ENCODE measurements at regions not wholly inside any gene's neighbourhood (a gene's known extent, or its start where the extent isn't known, plus 50 kb on each side); places are given as distances from the start of the nearest gene placed in this dataset.

GRCh38 chr5:5063533-5063953, 76.6 kb upstream of the ADAMTS16 start:
- H3K9ac ChIP-seq (replicated peaks; ENCODE audit: extremely low read depth, insufficient read depth, low read length), result no peak overlapping the region
- H3K27me3 ChIP-seq (ENCODE audit: control insufficient read depth in 2 of 2, insufficient read depth in 2 of 2, low read length in 2 of 2), result no peaks in the 10 kb centered on the region
- dilution Hi-C loops (cut with MboI; ENCODE audit: extremely low pct_ligation_motif_present, low sequenced_read_pairs) (no loop called here), intact Hi-C loops (cut with micrococcal nuclease) (no loop called here)
- no peaks in the 10 kb centered on the region for H3K79me2 ChIP-seq (ENCODE audit: control insufficient read depth, insufficient read depth, low read length)
- no peak overlapping the region for H2AFZ ChIP-seq (ENCODE audit: low read depth, low read length)
- H3K27ac ChIP-seq (ENCODE audit: insufficient read depth, low read depth, low read length), result no peak overlapping the region
- H3K4me2 ChIP-seq (ENCODE audit: insufficient read depth, low read length), result no peak overlapping the region
- H4K20me1 ChIP-seq (replicated peaks; ENCODE audit: control insufficient read depth, extremely low read depth, insufficient read depth, low read length), result no peaks in the 10 kb centered on the region
- no TSS peak for BruUV-seq (replicated peaks)
- FAIRE-seq, result no peak
- ChIA-PET CTCF (no interaction called here), POLR2A (no interaction called here)
- peaks cover 6% of the 10 kb centered on the region for H3K9me3 ChIP-seq (replicated peaks; ENCODE audit: control insufficient read depth, insufficient read depth, low read length)
- no peaks in the 10 kb centered on the region for H3K36me3 ChIP-seq (ENCODE audit: control insufficient read depth in 2 of 2, extremely low read depth in 1 of 2, insufficient read depth in 2 of 2, low read length in 2 of 2)
- H3K4me1 ChIP-seq (ENCODE audit: control insufficient read depth, extremely low read depth, insufficient read depth, low read length), result no peaks in the 10 kb centered on the region
- no peaks in the 10 kb centered on the region for H3K9me1 ChIP-seq (replicated peaks; ENCODE audit: control insufficient read depth, extremely low read depth, insufficient read depth, low read length)
- no peak overlapping the region for H3K4me3 ChIP-seq (replicated peaks in 1 of 3; ENCODE audit: insufficient read depth in 1 of 3, low read depth in 1 of 3, low read length in 3 of 3)
- no peak for DNase-seq (ENCODE audit: low read depth, low spot score)
- TF ChIP-seq CTCF (IDR thresholded peaks at IDR 0.05; ENCODE audit: extremely low read depth in 1 of 2, insufficient read depth in 1 of 2, low read depth in 1 of 2, low read length in 2 of 2) (no peak), MYC (IDR thresholded peaks at IDR 0.05; ENCODE audit: low read depth, low read length) (no peak), POLR2AphosphoS5 (IDR thresholded peaks at IDR 0.05; ENCODE audit: insufficient read depth, low read depth, low read length) (no peak), GATA2 (IDR thresholded peaks at IDR 0.05; ENCODE audit: insufficient read depth, insufficient read length, low read depth, low read length) (no peak), EZH2 (IDR thresholded peaks at IDR 0.05; ENCODE audit: borderline replicate concordance, low read depth, low read length, severe bottlenecking) (no peak), POLR2A (IDR thresholded peaks at IDR 0.05; ENCODE audit: low read depth, low read length) (no peak), JUN (IDR thresholded peaks at IDR 0.05; ENCODE audit: borderline replicate concordance, insufficient read depth, insufficient read length, low read depth) (no peak), FOS (IDR thresholded peaks at IDR 0.05; ENCODE audit: borderline replicate concordance, insufficient read depth, low read length) (no peak)
- TF ChIP-seq, protein P1, sequence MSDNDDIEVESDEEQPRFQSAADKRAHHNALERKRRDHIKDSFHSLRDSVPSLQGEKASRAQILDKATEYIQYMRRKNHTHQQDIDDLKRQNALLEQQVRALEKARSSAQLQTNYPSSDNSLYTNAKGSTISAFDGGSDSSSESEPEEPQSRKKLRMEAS (IDR thresholded peaks at IDR 0.05; ENCODE audit: insufficient read depth, insufficient read length), result no peak
